ENCODE measurements at regions not wholly inside any gene's neighbourhood (a gene's known extent, or its start where the extent isn't known, plus 50 kb on each side); places are given as distances from the start of the nearest gene placed in this dataset.
"Not testable (repeated sequence)": the region's sequence is repeated elsewhere in the genome, so short reads cannot be mapped to it uniquely, and the experiment has no call there.

GRCh38 chr1:234811824-234812223, 201.8 kb upstream of the IRF2BP2 start:
- not testable (repeated sequence) for DNase-seq

GRCh38 chr1:234810726-234811125, 200.7 kb upstream of the IRF2BP2 start:
- DNase-seq: not testable (repeated sequence)

- DNase-seq: not testable (repeated sequence)
Observed at GRCh38 chr1:234809854-234810245, 199.9 kb upstream of the IRF2BP2 start.

GRCh38 chr1:234808943-234809853, 199.2 kb upstream of the IRF2BP2 start:
- DNase-seq: not testable (repeated sequence)

GRCh38 chr1:234808459-234808858, 198.5 kb upstream of the IRF2BP2 start:
- DNase-seq: not testable (repeated sequence)

- DNase-seq: not testable (repeated sequence)
Observed at GRCh38 chr1:234807705-234808104, 197.7 kb upstream of the IRF2BP2 start.

GRCh38 chr1:234802586-234802985, 192.6 kb upstream of the IRF2BP2 start:
- not testable (repeated sequence) for DNase-seq

- DNase-seq: not testable (repeated sequence)
Observed at GRCh38 chr1:234801636-234802035, 191.7 kb upstream of the IRF2BP2 start.

- DNase-seq: not testable (repeated sequence)
Observed at GRCh38 chr1:234801147-234801546, 191.2 kb upstream of the IRF2BP2 start.

GRCh38 chr1:234800563-234800962, 190.6 kb upstream of the IRF2BP2 start:
- DNase-seq: not testable (repeated sequence)

- not testable (repeated sequence) for DNase-seq
Observed at GRCh38 chr1:234799021-234799689, 189.2 kb upstream of the IRF2BP2 start.

- not testable (repeated sequence) for DNase-seq
Observed at GRCh38 chr1:234797216-234797615, 187.2 kb upstream of the IRF2BP2 start.

- not testable (repeated sequence) for DNase-seq
Observed at GRCh38 chr1:234796438-234796792, 186.4 kb upstream of the IRF2BP2 start.

GRCh38 chr1:234795711-234796437, 185.9 kb upstream of the IRF2BP2 start:
- not testable (repeated sequence) for DNase-seq

- DNase-seq: not testable (repeated sequence)
Observed at GRCh38 chr1:234795007-234795406, 185.0 kb upstream of the IRF2BP2 start.

GRCh38 chr1:234794452-234794851, 184.5 kb upstream of the IRF2BP2 start:
- DNase-seq: not testable (repeated sequence)

- not testable (repeated sequence) for DNase-seq
Observed at GRCh38 chr1:234793924-234794323, 183.9 kb upstream of the IRF2BP2 start.

- not testable (repeated sequence) for DNase-seq
Observed at GRCh38 chr1:234792221-234792864, 182.4 kb upstream of the IRF2BP2 start.

GRCh38 chr1:234791615-234792014, 181.6 kb upstream of the IRF2BP2 start:
- not testable (repeated sequence) for DNase-seq

GRCh38 chr1:234790333-234790732, 180.4 kb upstream of the IRF2BP2 start:
- not testable (repeated sequence) for DNase-seq

- not testable (repeated sequence) for DNase-seq
Observed at GRCh38 chr1:234787011-234787584, 177.1 kb upstream of the IRF2BP2 start.

- DNase-seq: not testable (repeated sequence)
Observed at GRCh38 chr1:234785922-234786321, 175.9 kb upstream of the IRF2BP2 start.

All from hindlimb muscle (tissue), 1 donor.